Keratinocyte (primary cell): ENCODE measurements at regions not wholly inside any gene's neighbourhood (a gene's known extent, or its start where the extent isn't known, plus 50 kb on each side); places are given as distances from the start of the nearest gene placed in this dataset.

ENCODE experiments used
- EZH2 ChIP-seq: IDR thresholded peaks from one replicate; pipeline ENCODE4 v1.6.1; 2012; ENCODE audit warnings: inconsistent platforms, mild to moderate bottlenecking, low read length, moderate library complexity
- TF ChIP-seq, protein P1 (sequence below), 3 experiments: IDR thresholded peaks in 1 of 3; conservative IDR thresholded peaks in 1 of 3; optimal IDR thresholded peaks in 1 of 3; 2 replicates in 2 of 3; 3 replicates in 1 of 3; pipeline versions ENCODE3 to v1.5.1; 2011; ENCODE audit warnings: low read length in 3 of 3, mild to moderate bottlenecking in 3 of 3, moderate library complexity in 2 of 3, control low read depth in 1 of 3, inconsistent platforms in 1 of 3; ENCODE audit not compliant: insufficient read depth in 2 of 3; ENCODE audit errors: extremely low read depth in 1 of 3

DNA sequence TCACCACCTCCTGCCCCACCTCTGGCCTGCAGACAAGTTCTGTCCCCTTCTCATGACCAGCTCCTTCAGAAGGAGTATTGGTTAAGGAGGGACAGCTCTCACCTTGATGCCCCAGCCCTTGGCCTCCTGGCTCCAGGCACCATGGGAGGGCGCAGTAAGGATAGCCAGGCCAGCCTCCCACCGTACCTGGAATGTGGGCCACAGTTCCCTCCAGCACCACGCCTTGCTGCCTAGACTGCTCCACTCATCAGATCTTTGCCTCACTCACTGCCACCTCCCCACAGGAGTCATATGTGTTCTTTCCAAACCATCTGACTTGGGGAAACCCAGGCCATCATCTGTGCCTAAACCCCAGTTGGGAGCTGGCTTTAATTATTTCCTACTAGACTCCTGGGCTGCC, 97.0 kb downstream of the CCDC185 start:
- TF ChIP-seq, protein P1, sequence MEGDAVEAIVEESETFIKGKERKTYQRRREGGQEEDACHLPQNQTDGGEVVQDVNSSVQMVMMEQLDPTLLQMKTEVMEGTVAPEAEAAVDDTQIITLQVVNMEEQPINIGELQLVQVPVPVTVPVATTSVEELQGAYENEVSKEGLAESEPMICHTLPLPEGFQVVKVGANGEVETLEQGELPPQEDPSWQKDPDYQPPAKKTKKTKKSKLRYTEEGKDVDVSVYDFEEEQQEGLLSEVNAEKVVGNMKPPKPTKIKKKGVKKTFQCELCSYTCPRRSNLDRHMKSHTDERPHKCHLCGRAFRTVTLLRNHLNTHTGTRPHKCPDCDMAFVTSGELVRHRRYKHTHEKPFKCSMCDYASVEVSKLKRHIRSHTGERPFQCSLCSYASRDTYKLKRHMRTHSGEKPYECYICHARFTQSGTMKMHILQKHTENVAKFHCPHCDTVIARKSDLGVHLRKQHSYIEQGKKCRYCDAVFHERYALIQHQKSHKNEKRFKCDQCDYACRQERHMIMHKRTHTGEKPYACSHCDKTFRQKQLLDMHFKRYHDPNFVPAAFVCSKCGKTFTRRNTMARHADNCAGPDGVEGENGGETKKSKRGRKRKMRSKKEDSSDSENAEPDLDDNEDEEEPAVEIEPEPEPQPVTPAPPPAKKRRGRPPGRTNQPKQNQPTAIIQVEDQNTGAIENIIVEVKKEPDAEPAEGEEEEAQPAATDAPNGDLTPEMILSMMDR (optimal IDR thresholded peaks at IDR 0.05 in 1 of 3, IDR thresholded peaks at IDR 0.05 in 1 of 3, conservative IDR thresholded peaks at IDR 0.05 in 1 of 3; ENCODE audit: extremely low read depth in 1 of 3, insufficient read depth in 2 of 3, low read length in 3 of 3): no peak
- no peak for TF ChIP-seq EZH2
